OCI-LY1 (cell line): ENCODE measurements at regions not wholly inside any gene's neighbourhood (a gene's known extent, or its start where the extent isn't known, plus 50 kb on each side); places are given as distances from the start of the nearest gene placed in this dataset.

Experiments
- CTCF ChIP-seq: fragments of 200-600 bp; sonication (generic), shearing (Covaris generic); IDR thresholded peaks from 2 replicates; pipeline ENCODE4 v1.5.1; 2017; ENCODE audit warnings: mild to moderate bottlenecking, antibody characterized with exemption, low read length, moderate library complexity, mixed read lengths
- EZH2 ChIP-seq: fragments of 200-600 bp; sonication (generic), shearing (Covaris generic); IDR thresholded peaks from 2 replicates; pipeline ENCODE4 v1.8.0; 2017; ENCODE audit warnings: borderline replicate concordance, mixed run types, mild to moderate bottlenecking, antibody characterized with exemption, low read length, moderate library complexity, mixed read lengths

GRCh38 chr12:65670775-65671174 lies 153.5 kb upstream of the HMGA2 start:
- TF ChIP-seq CTCF (no peak), EZH2 (no peak)
